ENCODE measurements at regions not wholly inside any gene's neighbourhood (a gene's known extent, or its start where the extent isn't known, plus 50 kb on each side); places are given as distances from the start of the nearest gene placed in this dataset.

- peaks cover 77% of the 10 kb centered on the region for H3K4me1 Mint-ChIP-seq (ENCODE audit: low read depth)
- no peaks in the 10 kb centered on the region for H3K36me3 Mint-ChIP-seq (ENCODE audit: low read depth)
- no peak for DNase-seq
- H3K27ac Mint-ChIP-seq: peak overlapping the region; percentile 11; the same call in 1 of the 2 replicates
- peaks cover 5% of the 10 kb centered on the region; the same call in 1 of the 2 replicates for H3K27me3 Mint-ChIP-seq (ENCODE audit: insufficient read depth)
- H3K4me3 Mint-ChIP-seq: no peak overlapping the region
- TF ChIP-seq CTCF (IDR thresholded peaks at IDR 0.05): no peak
- H3K9me3 Mint-ChIP-seq: no peaks in the 10 kb centered on the region
These were observed 66.3 kb upstream of the RTN4 start for GRCh38 chr2:55116598-55116964.

GRCh38 chr2:55115761-55116597, 65.7 kb upstream of the RTN4 start:
- H3K36me3 Mint-ChIP-seq (ENCODE audit: low read depth): no peaks in the 10 kb centered on the region
- H3K4me1 Mint-ChIP-seq (ENCODE audit: low read depth): peaks cover 77% of the 10 kb centered on the region
- no peaks in the 10 kb centered on the region for H3K9me3 Mint-ChIP-seq
- peak overlapping the region; percentile 71 for H3K27ac Mint-ChIP-seq
- TF ChIP-seq CTCF (IDR thresholded peaks at IDR 0.05): no peak
- H3K27me3 Mint-ChIP-seq (ENCODE audit: insufficient read depth): peaks cover 5% of the 10 kb centered on the region; the same call in 1 of the 2 replicates
- peak overlapping the region; percentile 22 for H3K4me3 Mint-ChIP-seq
- DNase-seq: peak; percentile 58

- no peaks in the 10 kb centered on the region for H3K9me3 Mint-ChIP-seq
- TF ChIP-seq CTCF (IDR thresholded peaks at IDR 0.05): no peak
- peaks cover 77% of the 10 kb centered on the region for H3K4me1 Mint-ChIP-seq (ENCODE audit: low read depth)
- peaks cover 3% of the 10 kb centered on the region; the same call in 1 of the 2 replicates for H3K27me3 Mint-ChIP-seq (ENCODE audit: insufficient read depth)
- DNase-seq: no peak
- no peak overlapping the region for H3K27ac Mint-ChIP-seq
- no peaks in the 10 kb centered on the region for H3K36me3 Mint-ChIP-seq (ENCODE audit: low read depth)
- H3K4me3 Mint-ChIP-seq: no peak overlapping the region
These were observed 64.3 kb upstream of the RTN4 start for GRCh38 chr2:55114597-55114996.

- Mint-ChIP-seq H3K9me3 (no peaks in the 10 kb centered on the region), H3K27ac (no peak overlapping the region), H3K36me3 (ENCODE audit: low read depth) (no peaks in the 10 kb centered on the region), H3K4me1 (ENCODE audit: low read depth) (peaks cover 79% of the 10 kb centered on the region), H3K27me3 (ENCODE audit: insufficient read depth) (peaks cover 3% of the 10 kb centered on the region; the same call in 1 of the 2 replicates), H3K4me3 (no peak overlapping the region)
- TF ChIP-seq CTCF (IDR thresholded peaks at IDR 0.05): no peak
- no peak for DNase-seq
These were observed 63.8 kb upstream of the RTN4 start for GRCh38 chr2:55114082-55114481.

GRCh38 chr2:55112229-55113031, 62.2 kb upstream of the RTN4 start:
- H3K27me3 Mint-ChIP-seq (ENCODE audit: insufficient read depth): peaks cover 3% of the 10 kb centered on the region; the same call in 1 of the 2 replicates

More at GRCh38 chr2:55112229-55113031, 62.2 kb upstream of the RTN4 start:
- Mint-ChIP-seq H3K4me3 (peak overlapping the region; percentile 15; the same call in 1 of the 2 replicates), H3K27ac (peak overlapping the region; percentile 84), H3K36me3 (ENCODE audit: low read depth) (no peaks in the 10 kb centered on the region), H3K9me3 (no peaks in the 10 kb centered on the region), H3K4me1 (ENCODE audit: low read depth) (peaks cover 89% of the 10 kb centered on the region)
- DNase-seq: no peak
- TF ChIP-seq CTCF (IDR thresholded peaks at IDR 0.05): no peak

Measured in HFFc6 (cell line).